H1 (cell line): ENCODE measurements at regions not wholly inside any gene's neighbourhood (a gene's known extent, or its start where the extent isn't known, plus 50 kb on each side); places are given as distances from the start of the nearest gene placed in this dataset.

ENCODE experiments used
- CTCF ChIA-PET: fragments of 300-600 bp; sonication (Branson Sonifier 250); formaldehyde crosslinking; loops from one replicate; lab custom pipeline; 2021; ENCODE audit not compliant: partially characterized antibody; lab: Charles Lee
- POLR2A ChIA-PET: fragments of 300-600 bp; sonication (Branson Sonifier 250); formaldehyde crosslinking; loops from one replicate; lab custom pipeline; 2021; ENCODE audit warnings: inconsistent platforms; ENCODE audit not compliant: partially characterized antibody; lab: Charles Lee
- DNase-seq, 2 experiments: peaks; one replicate each; pipeline versions ENCODE4 v3.0.0 to v3.0.0-alpha.2; 2010 to 2022; ENCODE audit warnings: low spot score in 2 of 2, low read depth in 1 of 2, mixed read lengths in 1 of 2
- FAIRE-seq: peaks from 2 replicates; lab custom pipeline; 2011; peaks lifted over from hg19 to GRCh38; lab: Jason Lieb, UNC
- H2AFZ ChIP-seq: 2 replicates; pipeline ENCODE4 v1.8.1; 2012; ENCODE audit warnings: low read length, inconsistent platforms
- H2AK5ac ChIP-seq: 2 replicates; pipeline ENCODE4 v1.6.1; 2013; ENCODE audit warnings: low read depth, low read length
- H2BK120ac ChIP-seq: replicated peaks from 2 replicates; pipeline ENCODE3; 2013; ENCODE audit warnings: low read depth, low read length, inconsistent platforms
- H2BK12ac ChIP-seq: 2 replicates; pipeline ENCODE4 v1.6.1; 2013; ENCODE audit warnings: low read depth, low read length
- H2BK15ac ChIP-seq: 2 replicates; pipeline ENCODE4 v1.6.1; 2013; ENCODE audit warnings: low read length
- H2BK20ac ChIP-seq: 2 replicates; pipeline ENCODE4 v1.6.1; 2013; ENCODE audit warnings: low read length
- H2BK5ac ChIP-seq: 2 replicates; pipeline ENCODE4 v1.6.1; 2013; ENCODE audit warnings: low read depth, low read length
- H3K14ac ChIP-seq: 2 replicates; pipeline ENCODE4 v1.6.1; 2013; ENCODE audit warnings: inconsistent platforms; ENCODE audit not compliant: insufficient read length
- H3K18ac ChIP-seq: 2 replicates; pipeline ENCODE4 v1.6.1; 2013; ENCODE audit warnings: low read length; ENCODE audit errors: extremely low read depth
- H3K23ac ChIP-seq: 2 replicates; pipeline ENCODE4 v1.6.1; 2013; ENCODE audit warnings: inconsistent platforms; ENCODE audit not compliant: insufficient read length
- H3K23me2 ChIP-seq: 2 replicates; pipeline ENCODE4 v1.6.1; 2013; ENCODE audit warnings: low read depth, low read length
- H3K27ac ChIP-seq: 2 replicates; pipeline ENCODE4 v1.6.1; 2011; ENCODE audit warnings: low read depth, low read length, inconsistent platforms
- H3K27me3 ChIP-seq, 4 experiments: replicated peaks in 1 of 4; 1 replicate in 1 of 4; 2 replicates in 3 of 4; pipeline versions ENCODE4 v1.6.1 to v1.8.1; 2011 to 2013; ENCODE audit warnings: low read length in 3 of 4, mild to moderate bottlenecking in 3 of 4, inconsistent platforms in 2 of 4, mixed read lengths in 2 of 4, moderate library complexity in 1 of 4; ENCODE audit not compliant: control insufficient read depth in 3 of 4, insufficient read depth in 3 of 4; ENCODE audit errors: extremely low read depth in 1 of 4
- H3K36me3 ChIP-seq, 4 experiments: 2 replicates each; pipeline versions ENCODE4 v1.6.1 to v1.8.1; 2011 to 2013; ENCODE audit warnings: mild to moderate bottlenecking in 4 of 4, low read length in 3 of 4, moderate library complexity in 2 of 4, control low read depth in 1 of 4, inconsistent platforms in 1 of 4; ENCODE audit not compliant: insufficient read depth in 4 of 4, control insufficient read depth in 2 of 4
- H3K4ac ChIP-seq: replicated peaks from 2 replicates; pipeline ENCODE3; 2013; ENCODE audit warnings: low read length, low read depth, mixed read lengths, inconsistent platforms; ENCODE audit not compliant: insufficient read length
- H3K4me1 ChIP-seq, 4 experiments: replicated peaks in 1 of 4; 1 replicate in 1 of 4; 2 replicates in 3 of 4; pipeline versions ENCODE4 v1.6.1 to v1.8.1; 2011 to 2013; ENCODE audit warnings: low read length in 3 of 4, inconsistent platforms in 2 of 4, mixed read lengths in 1 of 4; ENCODE audit not compliant: insufficient read depth in 4 of 4, control insufficient read depth in 3 of 4
- H3K4me2 ChIP-seq, 2 experiments: 2 replicates each; pipeline versions ENCODE4 v1.6.1 to v1.8.1; 2011 to 2013; ENCODE audit warnings: low read depth in 2 of 2, low read length in 2 of 2, control low read depth in 1 of 2, inconsistent platforms in 1 of 2, mild to moderate bottlenecking in 1 of 2; ENCODE audit not compliant: insufficient read depth in 1 of 2
- H3K4me3 ChIP-seq, 4 experiments: fragments of 200-600, 300-600 bp in 1 of 4; sonication (generic), shearing (Covaris generic), sonication (Bioruptor Twin) in 1 of 4; 2 replicates each; pipeline versions ENCODE4 v1.5.1 to v1.8.1; 2011 to 2016; ENCODE audit warnings: low read length in 4 of 4, low read depth in 3 of 4, control low read depth in 2 of 4, inconsistent platforms in 2 of 4, mild to moderate bottlenecking in 2 of 4, mixed read lengths in 1 of 4, moderate library complexity in 1 of 4; ENCODE audit not compliant: insufficient read depth in 2 of 4; ENCODE audit errors: extremely low read depth in 1 of 4
- H3K56ac ChIP-seq: replicated peaks from 2 replicates; pipeline ENCODE3; 2013; ENCODE audit warnings: low read depth, mild to moderate bottlenecking, mixed read lengths, low read length, inconsistent platforms; ENCODE audit not compliant: insufficient read length
- H3K79me1 ChIP-seq: 2 replicates; pipeline ENCODE4 v1.6.1; 2013; ENCODE audit warnings: low read depth, low read length, control low read depth
- H3K79me2 ChIP-seq, 2 experiments: 2 replicates each; pipeline versions ENCODE4 v1.6.1 to v1.8.1; 2012 to 2013; ENCODE audit warnings: low read length in 2 of 2, mild to moderate bottlenecking in 2 of 2, inconsistent platforms in 1 of 2; ENCODE audit not compliant: insufficient read depth in 2 of 2, control insufficient read depth in 1 of 2
- H3K9ac ChIP-seq, 4 experiments: replicated peaks in 1 of 4; 1 replicate in 1 of 4; 2 replicates in 3 of 4; pipeline versions ENCODE4 v1.6.1 to v1.8.1; 2011 to 2013; ENCODE audit warnings: low read depth in 3 of 4, low read length in 3 of 4, control low read depth in 2 of 4, mild to moderate bottlenecking in 2 of 4, moderate library complexity in 2 of 4, inconsistent platforms in 1 of 4; ENCODE audit errors: extremely low read depth in 1 of 4
- H3K9me3 ChIP-seq, 2 experiments: 2 replicates each; pipeline versions ENCODE4 v1.6.1 to v1.8.1; 2012 to 2013; ENCODE audit warnings: mild to moderate bottlenecking in 2 of 2, moderate library complexity in 2 of 2, control low read depth in 1 of 2, inconsistent platforms in 1 of 2, low read depth in 1 of 2, low read length in 1 of 2, mixed read lengths in 1 of 2; ENCODE audit not compliant: insufficient read depth in 2 of 2
- H4K20me1 ChIP-seq, 2 experiments: replicated peaks in 1 of 2; 2 replicates each; pipeline versions ENCODE3 to v1.8.1; 2011 to 2013; ENCODE audit warnings: inconsistent platforms in 2 of 2, low read length in 2 of 2, mild to moderate bottlenecking in 1 of 2; ENCODE audit not compliant: insufficient read depth in 2 of 2, control insufficient read depth in 1 of 2
- H4K5ac ChIP-seq: 2 replicates; pipeline ENCODE4 v1.6.1; 2013; ENCODE audit warnings: low read length, low read depth, mixed read lengths, inconsistent platforms; ENCODE audit not compliant: insufficient read length
- H4K8ac ChIP-seq: 2 replicates; pipeline ENCODE4 v1.8.0; 2013; ENCODE audit warnings: mild to moderate bottlenecking, moderate library complexity, low read length, inconsistent platforms; ENCODE audit not compliant: insufficient read depth; ENCODE audit errors: extremely low read depth
- H4K91ac ChIP-seq: replicated peaks from 2 replicates; pipeline ENCODE3; 2013; ENCODE audit warnings: low read length, mixed read lengths, inconsistent platforms; ENCODE audit not compliant: insufficient read length
- CREB1 ChIP-seq: IDR thresholded peaks from 2 replicates; pipeline ENCODE4 v1.6.1; 2012; ENCODE audit warnings: inconsistent platforms
- EGR1 ChIP-seq: IDR thresholded peaks from 2 replicates; pipeline ENCODE4 v1.6.1; 2011; ENCODE audit warnings: low read depth, low read length, borderline replicate concordance
- EP300 ChIP-seq, 2 experiments: IDR thresholded peaks; 1 replicate in 1 of 2; 2 replicates in 1 of 2; pipeline ENCODE4 v1.6.1; 2011 to 2012; ENCODE audit warnings: low read depth in 2 of 2, low read length in 2 of 2, mild to moderate bottlenecking in 2 of 2, borderline replicate concordance in 1 of 2, inconsistent platforms in 1 of 2, moderate library complexity in 1 of 2
- FOSL1 ChIP-seq: IDR thresholded peaks from 2 replicates; pipeline ENCODE4 v1.6.1; 2011; ENCODE audit warnings: mild to moderate bottlenecking, low read depth, low read length, moderate library complexity; ENCODE audit not compliant: insufficient read depth
- GABPA ChIP-seq: IDR thresholded peaks from 2 replicates; pipeline ENCODE4 v1.6.1; 2011; ENCODE audit warnings: mild to moderate bottlenecking, low read length, moderate library complexity, borderline replicate concordance; ENCODE audit not compliant: insufficient read depth
- KDM5A ChIP-seq: fragments of 200-600 bp; IDR thresholded peaks from 2 replicates; pipeline ENCODE4 v1.7.1; 2012; ENCODE audit warnings: mild to moderate bottlenecking, low read length, inconsistent platforms, mixed read lengths
- RXRA ChIP-seq: IDR thresholded peaks from 2 replicates; pipeline ENCODE4 v1.6.1; 2011; ENCODE audit warnings: low read depth, mild to moderate bottlenecking, low read length, moderate library complexity; ENCODE audit not compliant: insufficient read depth
- SIN3A ChIP-seq, 2 experiments: IDR thresholded peaks in 1 of 2; conservative IDR thresholded peaks in 1 of 2; 2 replicates each; pipeline ENCODE4 v1.6.1; 2011 to 2012; ENCODE audit warnings: low read length in 2 of 2, improper control_type of control experiment in 1 of 2, low read depth in 1 of 2, mild to moderate bottlenecking in 1 of 2
- SRF ChIP-seq: IDR thresholded peaks from 2 replicates; pipeline ENCODE4 v1.6.1; 2011; ENCODE audit warnings: mild to moderate bottlenecking, low read depth, low read length, moderate library complexity
- SUZ12 ChIP-seq: fragments of 200-600 bp; sonication (generic); IDR thresholded peaks from 2 replicates; pipeline ENCODE4 v1.6.1; 2012; ENCODE audit warnings: mild to moderate bottlenecking, inconsistent platforms, low read length, moderate library complexity, mixed read lengths
- TAF1 ChIP-seq: IDR thresholded peaks from 2 replicates; pipeline ENCODE4 v1.6.1; 2011; ENCODE audit warnings: mild to moderate bottlenecking, low read depth, low read length
- TCF12 ChIP-seq: IDR thresholded peaks from 2 replicates; pipeline ENCODE4 v1.6.1; 2011; ENCODE audit warnings: low read depth, mild to moderate bottlenecking, low read length
- TEAD4 ChIP-seq: IDR thresholded peaks from 2 replicates; pipeline ENCODE4 v1.6.1; 2012; ENCODE audit warnings: low read depth, low read length, inconsistent platforms, mixed read lengths
- WGBS, 2 experiments: shearing (Covaris generic) in 1 of 2; methylation state at CpG; one replicate each; pipeline versions ENCODE4 v1.1.6 to v1.1.7; 2013 to 2015; ENCODE audit warnings: low lambda C conversion rate in 2 of 2, mixed read lengths in 2 of 2, inconsistent platforms in 1 of 2, low coverage in 1 of 2, missing lambda C conversion rate in 1 of 2; ENCODE audit not compliant: insufficient replicate concordance in 2 of 2, insufficient coverage in 1 of 2, insufficient read length in 1 of 2; ENCODE audit errors: extremely low coverage in 1 of 2, missing lambda C conversion rate in 1 of 2; 5-methylcytosine and 5-hydroxymethylcytosine counted together
- TF ChIP-seq, protein P1 (sequence below): IDR thresholded peaks from 2 replicates; pipeline ENCODE4 v1.6.1; 2011; ENCODE audit warnings: low read length, improper control_type of control experiment

- H3K56ac ChIP-seq: no peak overlapping the region
- H3K79me1 ChIP-seq: no peaks in the 10 kb centered on the region
- 71% methylated on average over 2 of the region's 2 CpGs; no CpG with 5 or more reads in 1 of the 2 experiments for WGBS, 2 experiments
- H2BK12ac ChIP-seq: no peak overlapping the region
- ChIA-PET POLR2A (no interaction called here), CTCF (interaction anchor here (0.6 to 1.2 kb wide), 2 partner anchors 20 to 1148 kb away, joined by 3 to 4 read pairs; no protein-coding TSS in a partner anchor)
- H2BK5ac ChIP-seq: no peak overlapping the region
- DNase-seq: no peak
- no peak overlapping the region for H2BK20ac ChIP-seq
- H3K23me2 ChIP-seq: no peaks in the 10 kb centered on the region
- no peak for FAIRE-seq
- H2AFZ ChIP-seq: no peak overlapping the region
- H4K20me1 ChIP-seq: no peaks in the 10 kb centered on the region
- H3K14ac ChIP-seq: no peak overlapping the region
- H3K36me3 ChIP-seq: no peaks in the 10 kb centered on the region
- H3K23ac ChIP-seq: no peak overlapping the region
- no peak overlapping the region for H3K4me3 ChIP-seq
- TF ChIP-seq RXRA (no peak), TEAD4 (no peak), TAF1 (no peak), FOSL1 (no peak), SRF (no peak), SIN3A (conservative IDR thresholded peaks at IDR 0.05 in 1 of 2, IDR thresholded peaks at IDR 0.05 in 1 of 2; ENCODE audit: low read depth in 1 of 2, low read length in 2 of 2) (no peak), CREB1 (no peak), EP300 (IDR thresholded peaks at IDR 0.05; ENCODE audit: borderline replicate concordance in 1 of 2, low read depth in 2 of 2, low read length in 2 of 2) (no peak), KDM5A (no peak), SUZ12 (no peak), TCF12 (no peak), EGR1 (no peak), GABPA (no peak)
- TF ChIP-seq, protein P1, sequence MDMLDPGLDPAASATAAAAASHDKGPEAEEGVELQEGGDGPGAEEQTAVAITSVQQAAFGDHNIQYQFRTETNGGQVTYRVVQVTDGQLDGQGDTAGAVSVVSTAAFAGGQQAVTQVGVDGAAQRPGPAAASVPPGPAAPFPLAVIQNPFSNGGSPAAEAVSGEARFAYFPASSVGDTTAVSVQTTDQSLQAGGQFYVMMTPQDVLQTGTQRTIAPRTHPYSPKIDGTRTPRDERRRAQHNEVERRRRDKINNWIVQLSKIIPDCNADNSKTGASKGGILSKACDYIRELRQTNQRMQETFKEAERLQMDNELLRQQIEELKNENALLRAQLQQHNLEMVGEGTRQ: no peak
- H3K9me3 ChIP-seq: no peaks in the 10 kb centered on the region
- no peak overlapping the region for H3K27ac ChIP-seq
- no peak overlapping the region for H4K5ac ChIP-seq
- H3K79me2 ChIP-seq: no peaks in the 10 kb centered on the region
- no peak overlapping the region for H4K8ac ChIP-seq
- H3K4me2 ChIP-seq: no peak overlapping the region
- H3K4me1 ChIP-seq: no peaks in the 10 kb centered on the region
- no peak overlapping the region for H3K18ac ChIP-seq
- H3K27me3 ChIP-seq: peaks cover 0 to 2% (median 0%) of the 10 kb centered on the region in 4 experiments; a peak in 1 of 7 replicates
- no peak overlapping the region for H2BK15ac ChIP-seq
- no peak overlapping the region for H3K4ac ChIP-seq
- no peak overlapping the region for H2AK5ac ChIP-seq
- H3K9ac ChIP-seq: no peak overlapping the region
- H4K91ac ChIP-seq: no peak overlapping the region
- H2BK120ac ChIP-seq: no peak overlapping the region
Observed at GRCh38 chr2:126270587-126270986, 385.4 kb upstream of the GYPC start.
